ENCODE measurements at regions not wholly inside any gene's neighbourhood (a gene's known extent, or its start where the extent isn't known, plus 50 kb on each side); places are given as distances from the start of the nearest gene placed in this dataset.
A peak's percentile ranks its signal among the peaks of the same experiment; 100 is the strongest.

DNA sequence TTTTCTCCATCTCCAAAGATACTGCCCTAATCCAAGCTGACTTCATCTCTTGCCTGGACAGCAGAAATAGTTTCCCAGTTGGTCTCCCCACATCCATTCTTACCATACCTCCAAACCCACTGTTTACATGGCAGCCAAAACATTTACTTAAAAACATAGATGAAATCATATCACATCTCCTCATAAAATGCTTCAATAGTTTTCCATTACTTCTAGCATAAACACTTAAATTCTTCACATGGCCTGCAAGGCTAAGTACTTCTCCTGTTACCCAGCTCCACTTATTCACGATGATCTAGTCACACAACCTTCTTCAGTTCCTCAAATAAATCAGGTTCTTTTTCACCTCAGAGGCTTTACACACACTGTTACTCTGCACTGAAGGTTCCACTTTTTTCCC lies 185.8 kb upstream of the ACVR2A start:
- TF ChIP-seq, protein P1, sequence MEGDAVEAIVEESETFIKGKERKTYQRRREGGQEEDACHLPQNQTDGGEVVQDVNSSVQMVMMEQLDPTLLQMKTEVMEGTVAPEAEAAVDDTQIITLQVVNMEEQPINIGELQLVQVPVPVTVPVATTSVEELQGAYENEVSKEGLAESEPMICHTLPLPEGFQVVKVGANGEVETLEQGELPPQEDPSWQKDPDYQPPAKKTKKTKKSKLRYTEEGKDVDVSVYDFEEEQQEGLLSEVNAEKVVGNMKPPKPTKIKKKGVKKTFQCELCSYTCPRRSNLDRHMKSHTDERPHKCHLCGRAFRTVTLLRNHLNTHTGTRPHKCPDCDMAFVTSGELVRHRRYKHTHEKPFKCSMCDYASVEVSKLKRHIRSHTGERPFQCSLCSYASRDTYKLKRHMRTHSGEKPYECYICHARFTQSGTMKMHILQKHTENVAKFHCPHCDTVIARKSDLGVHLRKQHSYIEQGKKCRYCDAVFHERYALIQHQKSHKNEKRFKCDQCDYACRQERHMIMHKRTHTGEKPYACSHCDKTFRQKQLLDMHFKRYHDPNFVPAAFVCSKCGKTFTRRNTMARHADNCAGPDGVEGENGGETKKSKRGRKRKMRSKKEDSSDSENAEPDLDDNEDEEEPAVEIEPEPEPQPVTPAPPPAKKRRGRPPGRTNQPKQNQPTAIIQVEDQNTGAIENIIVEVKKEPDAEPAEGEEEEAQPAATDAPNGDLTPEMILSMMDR (conservative IDR thresholded peaks at IDR 0.05; ENCODE audit: low read length), result no peak
- peak; percentile 25 for DNase-seq (ENCODE audit: low read depth)
- no peak overlapping the region for H3K4me3 ChIP-seq (ENCODE audit: low read length)

GRCh38 chr2:147657086-147658000 lies 187.5 kb upstream of the ACVR2A start:
- DNase-seq (ENCODE audit: low read depth), result no peak
- H3K4me3 ChIP-seq (ENCODE audit: low read length), result no peak overlapping the region
- TF ChIP-seq, protein P1 (conservative IDR thresholded peaks at IDR 0.05; ENCODE audit: low read length), result no peak

GRCh38 chr2:147649998-147650397 lies 194.8 kb upstream of the ACVR2A start:
- TF ChIP-seq, protein P1 (conservative IDR thresholded peaks at IDR 0.05; ENCODE audit: low read length), result no peak
- no peak overlapping the region for H3K4me3 ChIP-seq (ENCODE audit: low read length)
- no peak for DNase-seq (ENCODE audit: low read depth)

GRCh38 chr2:147649286-147649685 lies 195.5 kb upstream of the ACVR2A start:
- DNase-seq (ENCODE audit: low read depth), result no peak
- no peak overlapping the region for H3K4me3 ChIP-seq (ENCODE audit: low read length)
- TF ChIP-seq, protein P1 (conservative IDR thresholded peaks at IDR 0.05; ENCODE audit: low read length), result no peak

GRCh38 chr2:147648471-147648870 lies 196.4 kb upstream of the ACVR2A start:
- DNase-seq (ENCODE audit: low read depth), result no peak
- H3K4me3 ChIP-seq (ENCODE audit: low read length), result no peak overlapping the region
- TF ChIP-seq, protein P1 (conservative IDR thresholded peaks at IDR 0.05; ENCODE audit: low read length), result no peak

DNA sequence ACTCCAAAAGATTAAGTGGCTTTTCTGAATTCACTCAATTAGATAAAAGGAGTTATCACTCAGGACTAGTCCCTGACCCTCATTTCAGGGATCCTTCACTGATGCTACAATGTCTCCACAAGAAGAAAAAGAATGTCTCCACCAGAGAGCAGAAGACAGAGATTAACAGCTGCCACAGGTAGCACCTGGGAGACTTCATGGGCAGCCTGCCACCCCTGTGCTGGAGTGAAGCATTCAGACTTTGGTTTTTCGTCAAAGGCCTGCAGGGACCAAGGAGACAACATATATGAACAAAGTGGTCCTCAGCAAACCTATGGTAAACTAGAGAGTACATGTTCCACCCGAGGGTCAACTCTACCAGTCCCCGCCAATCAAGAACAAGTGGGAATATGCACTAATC lies 197.0 kb upstream of the ACVR2A start:
- DNase-seq (ENCODE audit: low read depth), result no peak
- no peak overlapping the region for H3K4me3 ChIP-seq (ENCODE audit: low read length)
- TF ChIP-seq, protein P1 (conservative IDR thresholded peaks at IDR 0.05; ENCODE audit: low read length), result no peak
